K562 (cell line): ENCODE measurements at regions not wholly inside any gene's neighbourhood (a gene's known extent, or its start where the extent isn't known, plus 50 kb on each side); places are given as distances from the start of the nearest gene placed in this dataset.

Experiments
- ATAC-seq: fragments of 200-7000 bp; cut with Tn5 transposase; 3 replicates; pipeline ENCODE4 v1.9.1; 2020; ENCODE audit warnings: moderate library complexity
- BruUV-seq: library from RNA; stranded (reverse); fragments of 400-500 nt; replicated peaks from 2 replicates; lab custom pipeline; 2021; lab: Mats Ljungman, UMichigan
- CTCF ChIA-PET: fragments of 300-600 bp; formaldehyde crosslinking; extraction: SDS; loops from one replicate; lab custom pipeline; 2021; ENCODE audit warnings: low intra/inter-chr PET ratio; lab: Yijun Ruan, JAX
- POLR2A ChIA-PET: fragments of 300-600, 350-650 bp; sonication (Branson Sonifier 250); formaldehyde crosslinking; extraction: SDS; loops from one replicate; lab custom pipeline; 2021; ENCODE audit warnings: antibody characterized with exemption, inconsistent platforms; lab: Yijun Ruan, JAX
- DNase-seq, 4 experiments: peaks; one replicate each; pipeline versions ENCODE4 v3.0.0 to v3.0.0-alpha.2; 2011 to 2018; ENCODE audit warnings: low spot score in 3 of 4, mixed read lengths in 3 of 4; ENCODE audit errors: extremely low read depth in 1 of 4
- FAIRE-seq: peaks from 2 replicates; lab custom pipeline; 2011; peaks lifted over from hg19 to GRCh38; lab: Jason Lieb, UNC
- H2AFZ ChIP-seq: 2 replicates; pipeline ENCODE4 v1.6.0; 2011; ENCODE audit warnings: low read depth, low read length, control low read depth, inconsistent platforms
- H3K27ac ChIP-seq: fragments of 200-600 bp; 3 replicates; pipeline ENCODE4 v1.8.0; 2011; ENCODE audit warnings: low read depth, mild to moderate bottlenecking, control low read depth, inconsistent platforms, low read length, moderate library complexity, mixed read lengths; ENCODE audit errors: extremely low read depth
- H3K27me3 ChIP-seq, 2 experiments: fragments of 300-600 bp in 1 of 2; 2 replicates in 1 of 2; 3 replicates in 1 of 2; pipeline versions ENCODE4 v1.6.0 to v1.8.0; 2011; ENCODE audit warnings: inconsistent platforms in 2 of 2, low read length in 2 of 2, mild to moderate bottlenecking in 1 of 2, mixed read lengths in 1 of 2, moderate library complexity in 1 of 2; ENCODE audit not compliant: control insufficient read depth in 2 of 2, insufficient read depth in 2 of 2
- H3K36me3 ChIP-seq: fragments of 300-600 bp; 3 replicates; pipeline ENCODE4 v1.8.0; 2011; ENCODE audit warnings: mild to moderate bottlenecking, low read length, inconsistent platforms; ENCODE audit not compliant: control insufficient read depth, insufficient read depth
- H3K4me1 ChIP-seq, 2 experiments: fragments of 200-600 bp in 1 of 2; replicated peaks in 1 of 2; 2 replicates in 1 of 2; 3 replicates in 1 of 2; pipeline versions ENCODE4 v1.5.1 to v1.8.0; 2011; ENCODE audit warnings: inconsistent platforms in 2 of 2, low read length in 2 of 2, mild to moderate bottlenecking in 1 of 2, mixed read lengths in 1 of 2, moderate library complexity in 1 of 2; ENCODE audit not compliant: control insufficient read depth in 2 of 2, insufficient read depth in 2 of 2
- H3K4me2 ChIP-seq: 2 replicates; pipeline ENCODE4 v1.6.1; 2011; ENCODE audit warnings: low read length, control low read depth, inconsistent platforms, mixed read lengths; ENCODE audit not compliant: insufficient read depth
- H3K4me3 ChIP-seq: fragments of 200-600 bp; sonication (generic), shearing (Covaris generic); 2 replicates; pipeline ENCODE4 v1.5.1; 2016; ENCODE audit warnings: control low read depth, inconsistent platforms
- H3K79me2 ChIP-seq: fragments of 200-600 bp; 3 replicates; pipeline ENCODE4 v1.8.0; 2011; ENCODE audit warnings: low read length, inconsistent platforms; ENCODE audit not compliant: control insufficient read depth, insufficient read depth
- H3K9ac ChIP-seq, 2 experiments: 2 replicates each; pipeline versions ENCODE4 v1.6.0 to v1.6.1; 2011; ENCODE audit warnings: low read depth in 2 of 2, low read length in 2 of 2, control low read depth in 1 of 2, inconsistent platforms in 1 of 2, mild to moderate bottlenecking in 1 of 2, mixed read lengths in 1 of 2; ENCODE audit not compliant: insufficient read depth in 1 of 2
- H3K9me1 ChIP-seq: one replicate; pipeline ENCODE4 v1.6.0; 2011; ENCODE audit warnings: inconsistent platforms, mild to moderate bottlenecking, low read length, moderate library complexity; ENCODE audit not compliant: control insufficient read depth, insufficient read depth
- H3K9me3 ChIP-seq: replicated peaks from 2 replicates; pipeline ENCODE4 v1.5.1; 2011; ENCODE audit warnings: low read depth, low read length, inconsistent platforms; ENCODE audit not compliant: control insufficient read depth, insufficient read depth
- H4K20me1 ChIP-seq: replicated peaks from 2 replicates; pipeline ENCODE4 v1.6.1; 2011; ENCODE audit warnings: low read length, inconsistent platforms, mixed read lengths; ENCODE audit not compliant: control insufficient read depth, insufficient read depth
- ARID4B ChIP-seq: sonication (generic); formaldehyde crosslinking; IDR thresholded peaks from 2 replicates; pipeline ENCODE4 v1.8.0; 2022; ENCODE audit warnings: mild to moderate bottlenecking, missing genetic modification reagents
- BDP1 ChIP-seq: IDR thresholded peaks from 3 replicates; pipeline ENCODE4 v1.6.1; 2011; ENCODE audit not compliant: insufficient read length, insufficient read depth
- MCM3 ChIP-seq: fragments of 450-650 bp; IDR thresholded peaks from 2 replicates; pipeline ENCODE4 v1.6.1; 2016
- WGBS: fragments of 100-300 bp; shearing (Covaris generic); methylation state at CpG from one replicate; pipeline ENCODE4 v1.1.6; 2016; ENCODE audit warnings: low coverage, mixed read lengths; ENCODE audit not compliant: insufficient coverage; ENCODE audit errors: missing lambda C conversion rate; 5-methylcytosine and 5-hydroxymethylcytosine counted together
- in situ Hi-C: fragments of 300-500 bp; cut with MboI; formaldehyde crosslinking; loops from 4 replicates; pipeline ENCODE4 v1.15.0; 2018; ENCODE audit warnings: inconsistent platforms, mixed read lengths
- intact Hi-C: fragments of 100-400 bp; cut with micrococcal nuclease; formaldehyde crosslinking; loops from 2 replicates; pipeline ENCODE4 v1.14.2; 2022
- TF ChIP-seq, protein P1 (sequence below): IDR thresholded peaks from 2 replicates; pipeline ENCODE4 v1.6.1; 2016; ENCODE audit warnings: missing genetic modification characterization, missing compliant biosample characterization

DNA sequence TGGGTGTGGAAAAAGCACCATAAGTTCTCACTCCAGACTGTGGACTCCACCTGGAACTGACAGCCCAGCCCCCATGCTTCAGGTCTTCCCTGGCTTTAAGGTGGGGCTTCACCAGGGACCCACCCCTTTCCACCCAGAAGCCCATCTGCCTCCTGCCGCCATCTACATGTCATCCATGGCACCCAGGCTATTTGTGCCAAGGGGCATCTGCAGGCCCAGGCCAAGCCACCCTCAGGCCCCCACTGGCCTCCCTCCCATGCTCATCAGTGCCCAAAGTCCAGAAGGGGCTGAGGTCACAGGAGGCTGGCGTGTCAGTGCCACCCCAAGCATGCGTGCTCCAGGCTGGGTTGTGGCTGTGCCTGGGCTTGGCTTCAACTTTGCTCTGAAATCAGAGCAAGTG is 212.2 kb upstream of the DIO3 start:
- H3K9me1 ChIP-seq = no peaks in the 10 kb centered on the region
- no TSS peak for BruUV-seq
- no peaks in the 10 kb centered on the region for H3K79me2 ChIP-seq
- DNase-seq = no peak
- no peak for FAIRE-seq
- no peaks in the 10 kb centered on the region; a peak in 1 of 5 replicates for H3K27me3 ChIP-seq
- H4K20me1 ChIP-seq = no peaks in the 10 kb centered on the region
- H3K4me2 ChIP-seq = no peak overlapping the region
- ChIA-PET POLR2A (no interaction called here), CTCF (no interaction called here)
- no peak overlapping the region for H3K4me3 ChIP-seq
- intact Hi-C loops (no loop called here), in situ Hi-C loops (no loop called here)
- no peak overlapping the region for H2AFZ ChIP-seq
- ATAC-seq = no peak
- no peaks in the 10 kb centered on the region for H3K9me3 ChIP-seq
- H3K4me1 ChIP-seq = no peaks in the 10 kb centered on the region
- no peaks in the 10 kb centered on the region for H3K36me3 ChIP-seq
- 0% methylated on average over 3 of the region's 3 CpGs for WGBS
- TF ChIP-seq ARID4B (CRISPR knock-in tag) = no peak
- TF ChIP-seq BDP1 = no peak
- TF ChIP-seq, protein P1, sequence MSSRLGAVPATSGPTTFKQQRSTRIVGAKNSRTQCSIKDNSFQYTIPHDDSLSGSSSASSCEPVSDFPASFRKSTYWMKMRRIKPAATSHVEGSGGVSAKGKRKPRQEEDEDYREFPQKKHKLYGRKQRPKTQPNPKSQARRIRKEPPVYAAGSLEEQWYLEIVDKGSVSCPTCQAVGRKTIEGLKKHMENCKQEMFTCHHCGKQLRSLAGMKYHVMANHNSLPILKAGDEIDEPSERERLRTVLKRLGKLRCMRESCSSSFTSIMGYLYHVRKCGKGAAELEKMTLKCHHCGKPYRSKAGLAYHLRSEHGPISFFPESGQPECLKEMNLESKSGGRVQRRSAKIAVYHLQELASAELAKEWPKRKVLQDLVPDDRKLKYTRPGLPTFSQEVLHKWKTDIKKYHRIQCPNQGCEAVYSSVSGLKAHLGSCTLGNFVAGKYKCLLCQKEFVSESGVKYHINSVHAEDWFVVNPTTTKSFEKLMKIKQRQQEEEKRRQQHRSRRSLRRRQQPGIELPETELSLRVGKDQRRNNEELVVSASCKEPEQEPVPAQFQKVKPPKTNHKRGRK (tag) = no peak
- no peak for TF ChIP-seq MCM3
- H3K9ac ChIP-seq = no peak overlapping the region
- H3K27ac ChIP-seq = no peak overlapping the region
